ENCODE measurements at regions not wholly inside any gene's neighbourhood (a gene's known extent, or its start where the extent isn't known, plus 50 kb on each side); places are given as distances from the start of the nearest gene placed in this dataset.

- Histone ChIP-seq H3K4me1 (ENCODE audit: control insufficient read depth, extremely low read depth, insufficient read depth, low read length) (peaks cover 28% of the 10 kb centered on the region), H3K4me3 (ENCODE audit: control insufficient read depth in 2 of 3, extremely low read depth in 1 of 3, insufficient read depth in 2 of 3, low read depth in 1 of 3, low read length in 3 of 3) (no peak overlapping the region), H3K9ac (ENCODE audit: control insufficient read depth, extremely low read depth, insufficient read depth, low read length) (no peak overlapping the region), H3K9me3 (ENCODE audit: control insufficient read depth, low read depth, low read length) (no peaks in the 10 kb centered on the region), H3K27me3 (ENCODE audit: control insufficient read depth, extremely low read depth, insufficient read depth, low read length) (no peaks in the 10 kb centered on the region), H3K27ac (ENCODE audit: control insufficient read depth, insufficient read depth, low read length) (no peak overlapping the region), H4K20me1 (ENCODE audit: control insufficient read depth, extremely low read depth, insufficient read depth, low read length) (no peaks in the 10 kb centered on the region), H3K9me1 (ENCODE audit: control insufficient read depth, extremely low read depth, insufficient read depth, low read length) (no peaks in the 10 kb centered on the region), H3K36me3 (ENCODE audit: control insufficient read depth in 2 of 2, extremely low read depth in 1 of 2, insufficient read depth in 2 of 2, low read length in 2 of 2) (no peaks in the 10 kb centered on the region), H3K79me2 (ENCODE audit: control insufficient read depth, insufficient read depth, low read length) (no peaks in the 10 kb centered on the region), H2AFZ (ENCODE audit: control insufficient read depth, low read length) (no peak overlapping the region), H3K4me2 (ENCODE audit: control insufficient read depth, extremely low read depth, insufficient read depth, low read depth, low read length) (no peak overlapping the region)
- no peak for FAIRE-seq
- DNase-seq (ENCODE audit: low read depth, low spot score): no peak
- dilution Hi-C loops (cut with MboI; ENCODE audit: extremely low pct_ligation_motif_present, low sequenced_read_pairs): no loop called here
- TF ChIP-seq EZH2 (IDR thresholded peaks at IDR 0.05; ENCODE audit: low read length): no peak
These were observed 119.0 kb upstream of the SLC38A4 start for GRCh38 chr12:46944771-46945170.

- Histone ChIP-seq H3K9me1 (ENCODE audit: control insufficient read depth, extremely low read depth, insufficient read depth, low read length) (no peaks in the 10 kb centered on the region), H3K4me1 (ENCODE audit: control insufficient read depth, extremely low read depth, insufficient read depth, low read length) (peaks cover 36% of the 10 kb centered on the region), H3K27me3 (ENCODE audit: control insufficient read depth, extremely low read depth, insufficient read depth, low read length) (no peaks in the 10 kb centered on the region), H3K27ac (ENCODE audit: control insufficient read depth, insufficient read depth, low read length) (no peak overlapping the region), H3K4me2 (ENCODE audit: control insufficient read depth, extremely low read depth, insufficient read depth, low read depth, low read length) (no peak overlapping the region), H2AFZ (ENCODE audit: control insufficient read depth, low read length) (no peak overlapping the region), H3K36me3 (ENCODE audit: control insufficient read depth in 2 of 2, extremely low read depth in 1 of 2, insufficient read depth in 2 of 2, low read length in 2 of 2) (no peaks in the 10 kb centered on the region), H3K9me3 (ENCODE audit: control insufficient read depth, low read depth, low read length) (no peaks in the 10 kb centered on the region), H4K20me1 (ENCODE audit: control insufficient read depth, extremely low read depth, insufficient read depth, low read length) (no peaks in the 10 kb centered on the region), H3K4me3 (ENCODE audit: control insufficient read depth in 2 of 3, extremely low read depth in 1 of 3, insufficient read depth in 2 of 3, low read depth in 1 of 3, low read length in 3 of 3) (no peak overlapping the region), H3K9ac (ENCODE audit: control insufficient read depth, extremely low read depth, insufficient read depth, low read length) (no peak overlapping the region), H3K79me2 (ENCODE audit: control insufficient read depth, insufficient read depth, low read length) (no peaks in the 10 kb centered on the region)
- FAIRE-seq (no peak), DNase-seq (ENCODE audit: low read depth, low spot score) (no peak)
- dilution Hi-C loops (cut with MboI; ENCODE audit: extremely low pct_ligation_motif_present, low sequenced_read_pairs): no loop called here
- TF ChIP-seq CTCF (optimal IDR thresholded peaks at IDR 0.05 in 1 of 3, IDR thresholded peaks at IDR 0.05 in 1 of 3, conservative IDR thresholded peaks at IDR 0.05 in 1 of 3; ENCODE audit: extremely low read depth in 1 of 3, insufficient read depth in 2 of 3, low read length in 3 of 3) (no peak), EZH2 (IDR thresholded peaks at IDR 0.05; ENCODE audit: low read length) (no peak)
These were observed 119.8 kb upstream of the SLC38A4 start for GRCh38 chr12:46945591-46945990.

DNA sequence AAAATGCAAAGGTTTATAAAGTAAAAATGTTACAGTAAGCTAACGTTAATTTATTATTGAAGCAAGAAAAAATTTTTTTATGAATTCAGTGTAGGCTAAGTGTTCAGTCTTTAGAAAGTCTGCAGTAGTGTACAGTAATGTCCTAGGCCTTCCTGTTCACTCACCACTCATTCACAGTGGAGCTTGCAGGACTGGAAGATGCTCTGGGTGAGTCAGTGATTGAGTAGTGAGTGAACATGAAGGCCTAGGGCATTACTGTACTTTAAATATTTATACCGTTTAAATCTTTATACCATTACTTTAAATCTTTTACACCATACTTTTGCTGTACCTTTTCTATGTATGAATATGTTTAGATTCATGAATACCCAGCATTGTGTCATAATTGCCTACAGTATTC is 120.3 kb upstream of the SLC38A4 start:
- peaks cover 36% of the 10 kb centered on the region for H3K4me1 ChIP-seq (ENCODE audit: control insufficient read depth, extremely low read depth, insufficient read depth, low read length)
- H2AFZ ChIP-seq (ENCODE audit: control insufficient read depth, low read length): no peak overlapping the region
- no peak overlapping the region for H3K4me2 ChIP-seq (ENCODE audit: control insufficient read depth, extremely low read depth, insufficient read depth, low read depth, low read length)
- H3K36me3 ChIP-seq (ENCODE audit: control insufficient read depth in 2 of 2, extremely low read depth in 1 of 2, insufficient read depth in 2 of 2, low read length in 2 of 2): no peaks in the 10 kb centered on the region
- H3K9ac ChIP-seq (ENCODE audit: control insufficient read depth, extremely low read depth, insufficient read depth, low read length): no peak overlapping the region
- no peak overlapping the region for H3K4me3 ChIP-seq (ENCODE audit: control insufficient read depth in 2 of 3, extremely low read depth in 1 of 3, insufficient read depth in 2 of 3, low read depth in 1 of 3, low read length in 3 of 3)
- dilution Hi-C loops (cut with MboI; ENCODE audit: extremely low pct_ligation_motif_present, low sequenced_read_pairs): no loop called here
- peak; percentile 58 for DNase-seq (ENCODE audit: low read depth, low spot score)
- H3K27ac ChIP-seq (ENCODE audit: control insufficient read depth, insufficient read depth, low read length): no peak overlapping the region
- H3K9me1 ChIP-seq (ENCODE audit: control insufficient read depth, extremely low read depth, insufficient read depth, low read length): no peaks in the 10 kb centered on the region
- H4K20me1 ChIP-seq (ENCODE audit: control insufficient read depth, extremely low read depth, insufficient read depth, low read length): no peaks in the 10 kb centered on the region
- H3K27me3 ChIP-seq (ENCODE audit: control insufficient read depth, extremely low read depth, insufficient read depth, low read length): no peaks in the 10 kb centered on the region
- H3K79me2 ChIP-seq (ENCODE audit: control insufficient read depth, insufficient read depth, low read length): no peaks in the 10 kb centered on the region
- H3K9me3 ChIP-seq (ENCODE audit: control insufficient read depth, low read depth, low read length): no peaks in the 10 kb centered on the region
- peak; percentile 89 for FAIRE-seq
- TF ChIP-seq CTCF (optimal IDR thresholded peaks at IDR 0.05 in 1 of 3, IDR thresholded peaks at IDR 0.05 in 1 of 3, conservative IDR thresholded peaks at IDR 0.05 in 1 of 3; ENCODE audit: extremely low read depth in 1 of 3, insufficient read depth in 2 of 3, low read length in 3 of 3) (no peak), EZH2 (IDR thresholded peaks at IDR 0.05; ENCODE audit: low read length) (no peak)
